Activated CD8-positive, alpha-beta memory T cell treated with anti-CD3 and anti-CD28 coated beads for 36 hours (primary cell): ENCODE measurements at regions not wholly inside any gene's neighbourhood (a gene's known extent, or its start where the extent isn't known, plus 50 kb on each side); places are given as distances from the start of the nearest gene placed in this dataset.

Source experiments
- CTCF ChIA-PET: fragments of 350-600 bp; sonication (Branson Sonifier 250); formaldehyde crosslinking; loops from one replicate; lab custom pipeline; 2021; ENCODE audit warnings: antibody characterized with exemption; lab: Charles Lee
- POLR2A ChIA-PET: fragments of 350-600 bp; sonication (Branson Sonifier 250); formaldehyde crosslinking; loops from one replicate; lab custom pipeline; 2021; ENCODE audit warnings: antibody characterized with exemption; lab: Charles Lee

DNA sequence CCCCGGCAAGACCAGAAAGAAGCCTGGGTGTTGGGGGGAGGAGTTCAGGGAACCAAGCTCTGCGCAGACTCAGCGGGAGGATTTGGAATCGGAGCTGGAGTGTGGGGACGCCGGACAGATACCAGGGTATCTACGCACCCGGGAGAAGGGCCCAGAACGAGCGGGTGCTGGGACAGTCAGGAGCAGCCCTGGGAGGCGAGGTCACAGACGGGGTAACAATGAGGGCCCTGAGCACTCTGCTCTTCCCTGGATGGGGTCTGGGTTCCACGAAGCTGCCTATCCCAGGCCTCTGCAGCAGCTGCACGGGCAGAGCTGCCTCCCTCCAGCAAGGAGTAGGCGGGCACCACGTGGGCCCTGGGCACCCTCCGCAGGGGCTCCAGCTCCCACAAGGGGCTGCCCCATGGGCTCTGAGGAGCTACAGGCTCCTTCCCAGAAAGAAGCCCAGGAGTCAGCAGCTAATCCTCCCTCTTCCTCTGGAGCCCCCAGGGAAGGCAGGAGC lies 197.2 kb downstream of the BRD1 start:
- POLR2A ChIA-PET = no interaction called here
- CTCF ChIA-PET = no interaction called here

DNA sequence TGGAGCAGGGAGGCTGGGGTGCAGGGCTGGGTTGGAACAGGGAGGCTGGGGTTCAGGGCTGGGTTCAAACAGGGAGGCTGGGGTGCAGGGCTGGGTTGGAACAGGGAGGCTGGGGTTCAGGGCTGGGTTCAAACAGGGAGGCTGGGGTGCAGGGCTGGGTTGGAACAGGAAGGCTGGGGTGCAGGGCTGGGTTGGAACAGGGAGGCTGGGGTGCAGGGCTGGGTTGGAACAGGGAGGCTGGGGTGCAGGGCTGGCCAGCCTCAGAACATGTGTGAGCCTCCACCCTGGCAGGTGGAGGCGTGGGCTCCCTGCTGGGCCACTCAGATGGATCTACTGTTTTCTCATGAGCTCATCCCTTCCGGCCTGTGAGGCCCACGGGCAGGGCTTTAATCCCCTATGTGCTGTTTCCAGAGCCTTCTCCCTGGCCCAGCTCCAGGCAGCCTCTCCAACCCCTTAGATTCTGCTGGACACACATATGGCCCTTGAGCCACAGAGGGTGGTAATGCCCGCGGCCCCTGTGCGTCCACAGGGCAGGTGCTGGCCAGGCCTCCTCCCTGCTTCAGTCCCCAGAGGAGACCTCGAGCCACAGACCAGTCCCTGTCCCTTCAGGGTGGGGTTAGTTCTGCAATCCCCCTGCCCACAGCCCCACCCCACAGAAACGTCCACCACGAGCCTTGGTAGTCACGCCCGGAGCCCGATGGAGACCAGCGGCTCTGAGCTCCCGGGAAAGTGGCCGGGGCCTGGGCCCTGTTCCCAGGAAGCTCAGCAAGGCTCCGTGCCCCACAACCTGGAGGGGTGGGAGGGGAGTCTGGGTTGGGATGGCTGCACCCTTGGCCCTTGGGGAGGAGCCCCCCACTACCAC lies 197.9 kb downstream of the BRD1 start:
- CTCF ChIA-PET = no interaction called here
- POLR2A ChIA-PET = no interaction called here

DNA sequence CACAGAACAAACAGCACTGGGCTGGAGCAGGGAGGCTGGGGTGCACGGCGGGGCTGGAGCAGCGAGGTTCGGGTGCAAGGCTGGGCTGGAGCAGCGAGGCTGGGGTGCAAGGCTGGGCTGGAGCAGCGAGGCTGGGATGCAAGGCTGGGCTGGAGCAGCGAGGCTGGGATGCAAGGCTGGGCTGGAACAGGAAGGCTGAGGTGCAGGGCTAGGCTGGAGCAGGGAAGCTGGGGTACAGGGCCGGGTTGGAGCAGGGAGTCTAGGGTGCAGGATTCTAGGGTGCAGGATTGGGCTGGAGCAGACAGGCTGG lies 198.5 kb downstream of the BRD1 start:
- CTCF ChIA-PET = no interaction called here

DNA sequence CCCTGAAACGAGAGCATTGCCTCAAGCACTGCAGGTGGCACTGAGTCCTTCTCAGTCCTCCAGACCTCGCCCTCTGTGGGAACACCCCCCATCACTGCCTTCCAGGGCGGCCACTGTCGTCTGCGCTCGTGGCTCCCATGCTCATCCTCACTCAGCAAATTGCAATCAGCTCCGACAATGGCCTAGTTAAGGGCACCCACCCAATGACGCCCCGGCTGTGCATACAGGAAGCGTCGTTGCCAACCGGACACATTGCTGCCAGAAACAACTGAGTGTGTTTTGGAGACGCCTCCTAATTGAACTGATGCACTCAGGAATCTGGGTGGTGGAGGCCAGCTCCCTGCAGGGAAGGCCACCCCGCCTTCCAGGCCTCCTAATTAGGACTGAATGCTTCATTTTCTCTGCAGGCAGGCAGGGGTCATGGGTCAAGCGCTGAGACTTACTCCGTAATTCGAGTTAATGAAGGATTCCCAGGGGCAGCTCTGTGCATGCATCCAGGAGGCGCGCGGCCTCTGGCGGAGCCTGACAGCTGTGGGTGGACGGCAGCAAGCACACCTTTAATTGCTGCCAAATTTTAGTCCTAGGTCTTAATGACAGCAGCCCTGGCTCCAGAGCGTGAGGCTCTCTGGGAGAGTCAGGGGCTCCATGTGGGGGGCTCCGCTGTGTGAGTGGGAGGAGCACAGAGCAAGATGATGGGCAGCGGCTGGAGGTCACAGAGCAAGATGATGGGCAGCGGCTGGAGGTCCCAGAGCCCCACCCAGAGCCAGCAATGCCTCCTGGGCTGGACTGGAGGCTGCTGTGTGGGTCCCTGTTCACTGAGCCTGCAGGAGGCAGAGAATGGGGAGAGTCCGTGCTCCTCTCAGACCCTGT lies 199.0 kb downstream of the BRD1 start:
- CTCF ChIA-PET = no interaction called here
- POLR2A ChIA-PET = no interaction called here

More for the DNA sequence above, 198.5 kb downstream of the BRD1 start:
- POLR2A ChIA-PET = no interaction called here

GRCh38 chr22:49627217-49628181 lies 200.2 kb downstream of the BRD1 start:
- POLR2A ChIA-PET = no interaction called here
- CTCF ChIA-PET = no interaction called here

- POLR2A ChIA-PET = no interaction called here
- CTCF ChIA-PET = no interaction called here
These were observed 201.1 kb downstream of the BRD1 start for GRCh38 chr22:49626361-49627216.

DNA sequence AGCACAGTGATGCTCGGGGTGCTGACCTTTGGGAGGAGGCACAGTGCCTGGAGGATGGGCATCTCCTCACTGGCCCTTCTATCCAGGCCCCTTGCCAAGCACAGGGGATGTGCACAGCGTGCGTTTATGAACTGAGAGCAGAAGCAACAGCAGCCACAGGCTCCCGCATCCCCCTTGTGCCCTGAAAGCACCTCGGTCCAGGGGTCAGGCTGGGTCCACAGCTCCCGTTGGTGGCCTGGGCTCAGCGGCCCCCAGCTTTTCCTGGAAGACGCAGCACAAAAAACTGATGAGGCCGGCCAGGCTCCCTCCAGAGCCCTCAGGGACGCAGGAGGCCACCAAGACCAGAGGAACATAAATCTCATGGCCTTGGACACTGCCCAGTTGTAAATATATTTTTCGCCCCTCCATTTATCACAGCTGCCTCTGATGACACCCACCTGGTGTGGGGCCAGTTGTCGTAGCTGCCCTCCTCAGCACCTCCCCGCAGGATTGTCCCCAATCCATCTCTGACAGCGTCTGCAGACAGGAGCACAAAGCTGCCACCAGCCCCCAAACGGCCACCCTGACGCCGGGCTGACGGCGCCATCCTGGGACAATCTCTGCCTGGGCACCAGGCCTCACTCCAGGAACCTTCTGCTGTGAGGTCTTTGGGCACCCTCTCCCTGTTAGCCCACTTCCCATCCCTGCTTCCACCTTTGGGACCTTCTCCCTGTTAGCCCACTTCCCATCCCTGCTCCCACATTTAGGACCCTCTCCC lies 203.1 kb downstream of the BRD1 start:
- ChIA-PET POLR2A (no interaction called here), CTCF (no interaction called here)

DNA sequence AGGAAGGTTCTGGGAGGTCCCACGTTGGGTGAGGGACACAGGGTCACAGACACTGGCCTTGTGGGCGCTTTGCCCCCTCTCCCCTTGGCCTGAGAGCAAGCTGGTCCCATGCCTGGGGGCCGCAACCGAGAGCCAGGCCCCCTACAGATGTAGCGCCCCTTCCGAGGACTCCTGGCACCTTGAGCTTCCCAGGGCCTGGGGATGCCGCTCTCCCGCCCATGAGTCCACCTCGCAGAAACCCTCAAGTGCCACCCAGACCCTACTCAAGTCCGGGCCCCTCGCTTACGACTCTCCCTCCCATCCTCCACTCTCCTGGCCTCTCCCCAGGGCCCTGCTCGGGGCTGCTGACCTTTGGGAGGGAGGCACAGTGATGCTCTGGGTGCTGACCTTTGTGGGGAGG lies 204.0 kb downstream of the BRD1 start:
- ChIA-PET CTCF (no interaction called here), POLR2A (no interaction called here)

DNA sequence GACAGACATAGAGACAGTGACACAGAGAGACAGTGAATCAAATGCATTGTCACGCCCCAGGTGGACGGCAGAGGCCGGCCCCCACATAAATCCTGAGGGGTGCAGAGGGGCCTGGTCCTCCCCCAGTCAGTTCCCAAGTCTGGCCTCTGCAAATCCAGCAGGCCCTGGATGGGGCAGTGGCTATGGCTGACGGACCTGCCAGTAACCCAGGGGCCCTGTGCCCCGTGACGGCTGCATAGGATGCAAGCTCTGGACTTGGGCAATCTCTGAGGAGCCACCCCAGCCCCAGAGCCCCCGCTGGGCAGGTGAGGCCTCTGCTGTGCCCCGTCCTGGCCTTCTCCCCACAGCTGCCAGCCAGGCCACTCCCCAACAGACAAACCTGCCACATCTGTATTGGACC lies 204.5 kb downstream of the BRD1 start:
- ChIA-PET POLR2A (no interaction called here), CTCF (no interaction called here)

DNA sequence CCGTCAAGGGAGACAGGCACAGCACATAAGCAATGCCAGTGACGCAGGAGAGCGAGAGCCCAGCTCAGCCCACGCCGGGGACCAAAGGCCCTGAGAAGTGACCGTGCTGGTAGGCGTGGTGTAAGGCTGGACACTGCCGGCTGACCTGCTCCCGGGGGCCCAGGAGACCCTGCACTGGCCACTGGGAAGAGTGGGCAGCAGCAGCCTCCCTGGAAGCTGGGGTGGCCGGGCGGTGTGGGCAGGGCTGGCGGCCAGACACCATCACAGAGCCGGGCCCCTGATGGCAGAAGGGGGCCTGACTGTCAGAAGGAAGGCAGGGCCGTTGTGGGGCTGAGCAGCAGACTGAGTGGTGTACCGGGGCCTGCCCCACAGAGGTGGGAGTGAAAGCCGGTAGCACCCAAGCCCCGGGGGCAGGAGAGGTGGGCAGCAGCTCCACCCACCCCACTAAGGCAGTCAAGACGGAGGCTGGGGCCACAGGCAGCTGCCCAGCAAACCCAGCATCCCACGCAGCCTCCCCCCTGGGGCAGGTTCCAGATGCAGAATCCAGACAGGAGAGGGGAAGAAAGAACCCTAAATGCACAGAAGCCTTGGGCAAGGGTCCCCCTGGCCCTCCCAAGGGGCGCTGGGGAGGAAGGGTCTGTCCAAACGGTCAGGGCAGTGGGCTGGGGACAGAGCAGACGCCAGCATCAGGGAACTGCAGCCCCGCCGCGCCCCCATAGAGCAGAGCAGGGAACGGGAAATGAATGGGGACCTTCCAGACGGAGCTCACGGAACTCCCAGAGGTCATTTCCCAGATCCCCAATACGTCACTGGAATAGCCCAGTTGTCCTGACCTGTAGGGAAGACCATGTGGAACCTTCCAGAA lies 205.2 kb downstream of the BRD1 start:
- CTCF ChIA-PET = interaction anchor here (0.6 kb wide), 1 partner anchor 9 kb away, joined by 4 read pairs; no protein-coding TSS in a partner anchor
- POLR2A ChIA-PET = no interaction called here

- ChIA-PET CTCF (no interaction called here), POLR2A (no interaction called here)
These were observed 206.0 kb downstream of the BRD1 start for GRCh38 chr22:49621601-49622210.

DNA sequence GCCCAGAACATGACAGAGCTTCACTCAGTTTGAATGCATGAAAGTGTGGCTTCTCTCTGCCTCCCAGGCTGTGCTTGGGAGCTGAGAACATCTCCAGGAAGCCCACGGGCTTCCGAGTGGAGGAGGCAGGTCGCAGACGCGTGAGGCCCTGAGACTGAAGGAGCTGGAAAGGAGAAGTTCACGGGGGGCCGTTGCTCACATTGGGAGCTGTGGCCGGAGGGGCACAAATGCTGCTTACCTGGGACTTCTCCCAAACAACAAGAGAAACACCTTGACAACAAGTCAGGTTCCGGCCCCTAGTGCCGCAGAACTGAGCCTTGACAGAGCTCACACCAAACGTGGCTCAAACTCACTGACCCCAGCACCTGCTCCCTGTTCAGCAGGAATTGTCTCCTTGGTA lies 207.0 kb downstream of the BRD1 start:
- ChIA-PET POLR2A (no interaction called here), CTCF (no interaction called here)

- POLR2A ChIA-PET = no interaction called here
- CTCF ChIA-PET = no interaction called here
These were observed 207.6 kb downstream of the BRD1 start for GRCh38 chr22:49620003-49620556.

GRCh38 chr22:49619301-49619700 lies 208.4 kb downstream of the BRD1 start:
- POLR2A ChIA-PET = no interaction called here

GRCh38 chr22:49618677-49618953 lies 209.1 kb downstream of the BRD1 start:
- POLR2A ChIA-PET = no interaction called here

More at GRCh38 chr22:49619301-49619700, 208.4 kb downstream of the BRD1 start:
- CTCF ChIA-PET = no interaction called here

GRCh38 chr22:49617866-49618676 lies 209.6 kb downstream of the BRD1 start:
- ChIA-PET POLR2A (no interaction called here), CTCF (no interaction called here)

More at GRCh38 chr22:49618677-49618953, 209.1 kb downstream of the BRD1 start:
- CTCF ChIA-PET = no interaction called here
